NCI-H2081 (cell line): ENCODE measurements at regions not wholly inside any gene's neighbourhood (a gene's known extent, or its start where the extent isn't known, plus 50 kb on each side); places are given as distances from the start of the nearest gene placed in this dataset.

Experiments
- DNase-seq, 2 experiments: peaks; one replicate each; lab custom pipeline; 2025; lab: John Stamatoyannopoulos, UW

DNA sequence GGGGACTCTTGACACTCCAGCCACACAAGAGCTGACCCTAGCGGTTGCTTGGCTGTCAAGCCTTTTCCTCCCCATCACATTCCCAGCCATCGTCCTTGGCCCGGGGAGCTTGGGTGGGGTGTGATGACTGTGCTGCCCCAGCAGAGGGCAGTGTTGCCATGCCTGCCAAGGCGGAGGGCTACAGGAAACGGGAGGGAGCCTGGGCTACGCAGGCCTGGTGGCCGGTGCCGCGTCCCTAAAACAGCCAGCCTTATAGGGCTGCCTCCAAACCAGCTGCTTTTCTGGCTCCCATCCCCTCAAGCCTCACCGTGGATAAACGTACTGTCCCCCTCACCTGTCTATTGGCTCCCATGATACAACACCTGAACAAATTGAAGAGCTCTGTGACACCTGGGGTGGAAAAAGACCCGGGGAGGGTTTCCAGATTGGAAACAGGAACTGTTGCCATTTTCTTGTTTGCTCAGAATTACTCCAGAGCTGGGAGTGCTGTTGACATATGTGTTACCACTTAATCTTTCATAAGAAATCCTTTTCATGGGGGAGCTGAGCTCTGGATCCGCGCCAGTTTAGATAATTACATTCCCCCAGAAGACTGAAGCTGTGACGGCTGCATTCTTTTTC is 72.8 kb upstream of the ASTN2 start:
- peak; percentile 96 to 98 for DNase-seq

DNA sequence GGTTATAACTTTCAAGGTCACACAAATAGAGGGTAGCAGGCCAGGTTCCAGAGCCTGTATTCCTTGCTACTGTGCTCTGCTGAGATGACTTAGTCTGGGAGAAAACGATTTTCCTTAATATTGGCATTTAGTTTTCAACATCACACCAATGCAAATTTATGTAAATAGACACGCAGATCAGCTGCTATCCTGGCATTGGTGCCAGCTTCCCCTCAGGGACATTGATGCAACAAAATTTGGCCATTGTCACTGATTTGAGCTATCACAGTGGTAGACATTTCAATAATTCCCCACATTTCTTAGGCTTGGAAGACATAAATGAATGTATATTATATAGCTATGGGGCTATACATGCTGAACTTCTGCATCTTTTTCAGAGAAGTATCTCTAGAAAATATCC is 71.6 kb upstream of the ASTN2 start:
- no peak for DNase-seq

DNA sequence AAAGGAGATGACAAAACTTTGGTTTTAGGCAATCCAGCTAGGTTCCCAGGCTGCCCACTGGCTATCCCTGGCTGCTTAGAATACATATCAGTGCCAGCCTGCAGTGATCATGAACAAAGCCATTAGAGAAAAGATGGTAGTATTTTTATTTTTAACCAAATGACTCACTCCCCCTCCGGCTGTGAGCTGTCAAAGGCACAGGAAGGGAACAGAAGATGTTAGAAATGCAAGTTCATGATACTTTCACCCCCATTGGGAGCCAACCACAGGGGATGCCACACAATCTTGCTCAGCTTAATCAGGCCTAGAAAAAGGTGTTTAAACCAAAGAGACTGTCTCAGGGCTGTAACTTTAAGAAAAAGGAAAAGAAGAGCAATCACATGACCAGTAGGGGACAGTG is 70.3 kb upstream of the ASTN2 start:
- no peak for DNase-seq

DNA sequence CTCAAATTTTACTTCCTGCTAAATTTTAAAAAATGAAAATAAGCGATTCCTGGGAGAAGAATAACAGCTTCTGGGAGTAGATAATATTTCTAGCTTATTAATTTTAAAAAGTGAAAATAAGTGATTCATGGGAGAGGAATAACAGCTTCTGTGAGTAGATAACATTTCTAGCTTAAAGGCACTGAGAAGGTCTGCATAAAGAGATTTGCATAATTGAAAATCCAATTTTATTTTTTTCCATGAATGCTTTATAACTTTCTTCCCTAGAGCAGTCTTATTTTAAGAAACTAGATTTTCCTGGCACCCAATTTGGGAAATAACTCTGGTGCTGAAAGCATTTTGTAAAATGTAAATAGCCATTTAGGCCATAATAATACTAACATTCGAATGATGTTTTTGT is 65.9 kb upstream of the ASTN2 start:
- no peak for DNase-seq

- DNase-seq: no peak
Measured at GRCh38 chr9:117480253-117480652, 65.4 kb upstream of the ASTN2 start.

- DNase-seq: no peak
Measured at GRCh38 chr9:117473293-117473692, 58.4 kb upstream of the ASTN2 start.

GRCh38 chr9:117470902-117471301 is 56.0 kb upstream of the ASTN2 start:
- DNase-seq: no peak

DNA sequence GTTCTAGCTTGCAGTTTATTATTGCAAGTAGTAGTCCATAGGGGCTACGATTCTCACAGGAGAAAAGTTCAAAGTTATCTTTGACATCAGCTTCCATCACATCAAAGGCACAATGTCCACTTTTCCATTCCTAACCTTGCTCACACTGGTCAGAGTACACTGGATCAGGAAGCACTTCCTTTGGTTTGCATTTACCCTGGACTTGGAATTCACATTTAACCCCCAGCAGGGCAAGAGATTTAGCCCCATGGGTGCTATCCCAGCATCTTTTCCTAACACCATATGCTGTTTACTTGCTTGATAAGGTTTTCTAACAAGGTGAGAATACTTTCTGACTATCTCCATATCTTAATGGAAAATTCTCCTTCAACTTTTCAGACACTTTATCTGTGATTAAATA is 55.6 kb upstream of the ASTN2 start:
- no peak for DNase-seq

- DNase-seq: no peak
Measured at GRCh38 chr9:117466111-117466510, 51.3 kb upstream of the ASTN2 start.

DNA sequence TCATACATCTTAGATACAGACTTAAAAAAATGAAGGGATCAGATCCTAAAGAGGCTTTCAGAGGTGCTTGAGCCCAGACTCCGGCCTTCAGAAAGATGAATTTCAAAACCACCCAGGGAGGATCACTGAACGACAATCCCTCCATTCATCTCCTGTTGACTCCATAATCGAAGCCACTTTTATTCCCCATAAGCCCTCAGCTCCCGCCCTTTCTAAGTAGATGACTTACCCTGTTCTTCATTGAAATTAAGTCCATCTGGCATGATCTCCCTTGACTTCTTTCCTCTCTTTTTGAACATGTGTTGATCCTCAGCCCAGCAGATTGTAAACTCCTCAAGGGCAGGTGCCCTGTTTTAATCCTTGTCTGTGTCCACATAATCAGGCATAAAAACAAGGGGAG is 50.8 kb upstream of the ASTN2 start:
- DNase-seq: no peak

GRCh38 chr9:117464941-117465616 is 50.2 kb upstream of the ASTN2 start:
- no peak for DNase-seq
